Vagina (tissue), 2 donors: ENCODE measurements at regions not wholly inside any gene's neighbourhood (a gene's known extent, or its start where the extent isn't known, plus 50 kb on each side); places are given as distances from the start of the nearest gene placed in this dataset.

Source experiments
- DNase-seq, 2 donors: peaks; one replicate each; pipeline ENCODE4 v3.0.0-alpha.2; 2017; ENCODE audit errors: extremely low spot score in 2 of 2
- H3K27ac ChIP-seq: fragments of 200-600 bp; sonication (generic); one replicate; pipeline ENCODE4 v1.5.1; 2019
- H3K27me3 ChIP-seq: fragments of 200-600 bp; sonication (generic); one replicate; pipeline ENCODE4 v1.5.1; 2019
- H3K36me3 ChIP-seq, 2 donors: fragments of 200-600 bp; sonication (generic); one replicate each; pipeline ENCODE4 v1.5.1; 2017 to 2019
- H3K4me1 ChIP-seq: fragments of 200-600 bp; sonication (generic); one replicate; pipeline ENCODE4 v1.5.1; 2019
- H3K4me3 ChIP-seq, 2 donors: fragments of 200-600 bp; sonication (generic); 1 replicate in 1 of 2; 2 replicates in 1 of 2; pipeline ENCODE4 v1.5.1; 2016 to 2019
- H3K9me3 ChIP-seq: fragments of 200-600 bp; sonication (generic); one replicate; pipeline ENCODE4 v1.5.1; 2019
- POLR2A ChIP-seq, 2 donors: fragments of 450-650 bp; IDR thresholded peaks; one replicate each; pipeline ENCODE4 v1.6.1; 2017; ENCODE audit warnings: antibody characterized with exemption in 2 of 2, mild to moderate bottlenecking in 2 of 2, moderate library complexity in 2 of 2
- POLR2AphosphoS5 ChIP-seq, 2 donors: sonication (generic); formaldehyde crosslinking; IDR thresholded peaks; one replicate each; pipeline ENCODE4 v1.9.0; 2017; ENCODE audit warnings: antibody characterized with exemption in 2 of 2, mild to moderate bottlenecking in 2 of 2, low read depth in 1 of 2; ENCODE audit not compliant: insufficient read depth in 1 of 2
- intact Hi-C: fragments of 100-400 bp; cut with DNase I; formaldehyde crosslinking; loops from one replicate; pipeline ENCODE4 v1.15.1; 2023
- TF ChIP-seq, protein P1 (sequence below), 3 experiments: fragments of 450-650 bp in 2 of 3; fragments of 200-600 bp in 1 of 3; sonication (generic) in 1 of 3; IDR thresholded peaks; one replicate each; pipeline ENCODE4 v1.5.1; 2017 to 2019; ENCODE audit warnings: antibody characterized with exemption in 3 of 3, mild to moderate bottlenecking in 2 of 3, moderate library complexity in 2 of 3

DNA sequence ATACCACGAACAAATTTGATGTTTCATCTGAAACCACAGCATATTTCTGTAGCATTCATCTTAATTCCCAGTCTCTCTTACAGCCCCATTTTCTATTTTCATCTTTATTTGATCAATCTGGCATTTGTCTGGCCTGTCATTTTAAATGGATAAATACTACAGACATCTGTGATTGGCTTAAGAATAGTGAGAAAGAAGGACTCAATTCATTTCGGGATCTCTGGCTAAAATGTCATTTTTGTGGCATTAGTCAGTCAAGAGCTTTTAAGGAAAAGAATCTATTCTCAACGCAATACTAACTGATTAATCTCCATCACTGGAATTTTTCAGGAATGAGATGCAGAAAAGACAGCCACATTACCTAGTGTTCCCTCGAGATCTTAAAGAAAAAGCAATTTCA is 585.9 kb downstream of the IRS1 start:
- Histone ChIP-seq H3K9me3 (no peaks in the 10 kb centered on the region), H3K4me3 (no peak overlapping the region), H3K4me1 (peaks cover 7% of the 10 kb centered on the region), H3K27ac (no peak overlapping the region), H3K36me3 (no peaks in the 10 kb centered on the region), H3K27me3 (no peaks in the 10 kb centered on the region)
- DNase-seq: no peak
- intact Hi-C loops: no loop called here
- TF ChIP-seq, protein P1, sequence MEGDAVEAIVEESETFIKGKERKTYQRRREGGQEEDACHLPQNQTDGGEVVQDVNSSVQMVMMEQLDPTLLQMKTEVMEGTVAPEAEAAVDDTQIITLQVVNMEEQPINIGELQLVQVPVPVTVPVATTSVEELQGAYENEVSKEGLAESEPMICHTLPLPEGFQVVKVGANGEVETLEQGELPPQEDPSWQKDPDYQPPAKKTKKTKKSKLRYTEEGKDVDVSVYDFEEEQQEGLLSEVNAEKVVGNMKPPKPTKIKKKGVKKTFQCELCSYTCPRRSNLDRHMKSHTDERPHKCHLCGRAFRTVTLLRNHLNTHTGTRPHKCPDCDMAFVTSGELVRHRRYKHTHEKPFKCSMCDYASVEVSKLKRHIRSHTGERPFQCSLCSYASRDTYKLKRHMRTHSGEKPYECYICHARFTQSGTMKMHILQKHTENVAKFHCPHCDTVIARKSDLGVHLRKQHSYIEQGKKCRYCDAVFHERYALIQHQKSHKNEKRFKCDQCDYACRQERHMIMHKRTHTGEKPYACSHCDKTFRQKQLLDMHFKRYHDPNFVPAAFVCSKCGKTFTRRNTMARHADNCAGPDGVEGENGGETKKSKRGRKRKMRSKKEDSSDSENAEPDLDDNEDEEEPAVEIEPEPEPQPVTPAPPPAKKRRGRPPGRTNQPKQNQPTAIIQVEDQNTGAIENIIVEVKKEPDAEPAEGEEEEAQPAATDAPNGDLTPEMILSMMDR (IDR thresholded peaks at IDR 0.05): no peak
- TF ChIP-seq POLR2AphosphoS5 (IDR thresholded peaks at IDR 0.05; ENCODE audit: insufficient read depth in 1 of 2, low read depth in 1 of 2): no peak
- TF ChIP-seq POLR2A (IDR thresholded peaks at IDR 0.05): no peak

DNA sequence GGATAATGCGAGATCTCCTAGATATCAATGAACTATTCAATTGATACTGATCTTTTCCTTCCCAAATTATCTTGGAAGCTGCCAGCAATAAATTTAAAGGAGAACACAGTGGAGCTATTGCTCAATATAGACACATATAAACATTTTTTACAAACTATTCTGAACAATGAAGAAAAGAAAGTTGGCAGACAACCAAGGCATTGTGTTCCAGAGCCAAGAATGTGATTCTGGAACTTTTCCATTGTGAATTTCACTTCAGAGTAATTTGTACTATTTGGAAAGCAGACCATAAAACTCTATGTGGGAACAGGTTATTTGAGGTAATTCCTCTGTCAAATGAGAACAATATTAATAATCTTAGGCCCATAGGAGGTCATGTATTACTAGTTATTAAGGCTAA is 588.2 kb downstream of the IRS1 start:
- Histone ChIP-seq H3K4me3 (no peak overlapping the region), H3K4me1 (peaks cover 7% of the 10 kb centered on the region), H3K36me3 (no peaks in the 10 kb centered on the region), H3K27me3 (no peaks in the 10 kb centered on the region), H3K9me3 (no peaks in the 10 kb centered on the region), H3K27ac (no peak overlapping the region)
- TF ChIP-seq, protein P1 (IDR thresholded peaks at IDR 0.05): no peak
- no peak for TF ChIP-seq POLR2A (IDR thresholded peaks at IDR 0.05)
- TF ChIP-seq POLR2AphosphoS5 (IDR thresholded peaks at IDR 0.05; ENCODE audit: insufficient read depth in 1 of 2, low read depth in 1 of 2): no peak
- intact Hi-C loops: no loop called here
- DNase-seq: no peak

DNA sequence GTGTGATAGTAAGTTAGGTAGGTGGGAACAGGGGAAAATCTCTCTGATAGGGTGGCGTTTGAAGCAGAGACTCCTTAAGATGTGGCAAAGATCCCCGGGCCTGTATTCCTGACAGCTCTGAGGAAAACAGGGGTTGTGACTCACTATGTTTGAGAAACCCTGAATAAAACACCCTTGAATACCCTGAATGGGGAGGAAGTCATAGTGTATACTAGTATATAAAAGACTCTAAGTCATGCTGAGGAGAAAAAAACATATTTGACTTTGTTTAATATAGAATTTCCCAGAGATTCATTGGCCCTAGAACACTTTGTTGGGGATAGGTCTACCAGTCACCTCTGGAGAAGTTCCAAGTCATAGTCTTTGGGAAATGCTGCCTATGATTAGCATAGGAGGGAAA is 590.9 kb downstream of the IRS1 start:
- Histone ChIP-seq H3K4me1 (peaks cover 7% of the 10 kb centered on the region), H3K9me3 (no peaks in the 10 kb centered on the region), H3K36me3 (no peaks in the 10 kb centered on the region), H3K27ac (no peak overlapping the region), H3K27me3 (no peaks in the 10 kb centered on the region), H3K4me3 (no peak overlapping the region)
- no peak for DNase-seq
- intact Hi-C loops: no loop called here
- TF ChIP-seq, protein P1 (IDR thresholded peaks at IDR 0.05): no peak
- TF ChIP-seq POLR2A (IDR thresholded peaks at IDR 0.05) (no peak), POLR2AphosphoS5 (IDR thresholded peaks at IDR 0.05; ENCODE audit: insufficient read depth in 1 of 2, low read depth in 1 of 2) (no peak)

DNA sequence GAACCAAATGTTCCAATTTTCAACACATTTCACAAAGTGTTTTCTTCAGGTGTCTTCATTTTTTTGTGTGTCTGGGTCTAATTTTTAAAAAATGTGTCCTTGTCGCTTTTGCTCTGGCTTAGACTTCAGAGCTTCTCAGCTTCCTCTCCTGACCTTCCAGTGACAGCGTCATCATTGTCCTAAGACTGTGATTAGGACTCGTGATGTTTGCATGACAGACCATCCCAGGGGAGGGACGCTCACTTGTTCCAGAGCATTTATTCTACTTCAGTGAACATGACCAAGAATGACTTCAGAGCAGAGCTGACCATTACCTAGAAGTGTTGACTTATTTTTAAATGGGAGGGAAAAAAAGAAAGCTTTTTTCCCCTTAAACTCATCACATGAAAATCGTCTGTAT is 591.9 kb downstream of the IRS1 start:
- Histone ChIP-seq H3K27me3 (no peaks in the 10 kb centered on the region), H3K27ac (no peak overlapping the region), H3K4me3 (no peak overlapping the region), H3K9me3 (no peaks in the 10 kb centered on the region), H3K36me3 (no peaks in the 10 kb centered on the region), H3K4me1 (peaks cover 7% of the 10 kb centered on the region)
- DNase-seq: no peak
- intact Hi-C loops: loop anchor here (1.0 kb wide), 1 partner anchor 15 kb away; no protein-coding TSS in a partner anchor
- TF ChIP-seq, protein P1 (IDR thresholded peaks at IDR 0.05): no peak
- TF ChIP-seq POLR2A (IDR thresholded peaks at IDR 0.05) (no peak), POLR2AphosphoS5 (IDR thresholded peaks at IDR 0.05; ENCODE audit: insufficient read depth in 1 of 2, low read depth in 1 of 2) (no peak)

DNA sequence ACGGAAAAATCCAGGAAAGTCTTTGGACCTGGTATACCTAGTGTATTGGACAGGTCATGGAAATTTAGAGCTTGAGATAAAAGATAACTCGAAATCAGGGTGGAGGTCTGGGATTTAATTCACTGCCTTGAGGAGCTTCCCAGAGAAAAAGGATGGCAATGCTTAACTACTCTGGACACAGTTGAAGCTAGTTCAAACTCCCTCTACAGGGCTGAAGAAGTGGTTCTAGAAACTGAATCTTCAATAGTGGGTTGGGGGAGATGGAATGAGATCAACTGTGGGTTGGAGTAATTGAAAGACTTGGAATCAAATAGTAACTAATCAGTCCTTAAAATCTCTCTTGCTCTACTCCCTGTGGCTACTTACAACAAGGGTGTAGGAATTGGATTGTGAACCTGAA is 600.1 kb downstream of the IRS1 start:
- DNase-seq: no peak
- no peaks in the 10 kb centered on the region for H3K36me3 ChIP-seq
- intact Hi-C loops: no loop called here
- TF ChIP-seq POLR2A (IDR thresholded peaks at IDR 0.05) (no peak), POLR2AphosphoS5 (IDR thresholded peaks at IDR 0.05; ENCODE audit: insufficient read depth in 1 of 2, low read depth in 1 of 2) (no peak)
- TF ChIP-seq, protein P1 (IDR thresholded peaks at IDR 0.05): no peak
- H3K27ac ChIP-seq: no peak overlapping the region
- H3K9me3 ChIP-seq: no peaks in the 10 kb centered on the region
- no peak overlapping the region for H3K4me3 ChIP-seq
- H3K27me3 ChIP-seq: no peaks in the 10 kb centered on the region
- no peaks in the 10 kb centered on the region for H3K4me1 ChIP-seq
